ENCODE measurements at regions not wholly inside any gene's neighbourhood (a gene's known extent, or its start where the extent isn't known, plus 50 kb on each side); places are given as distances from the start of the nearest gene placed in this dataset.

GRCh38 chr11:129636926-129637325 is 178.7 kb upstream of the TMEM45B start:
- TF ChIP-seq EGR1 (IDR thresholded peaks at IDR 0.05) (no peak), NFIC (IDR thresholded peaks at IDR 0.05) (no peak), TEAD4 (IDR thresholded peaks at IDR 0.05) (no peak), CEBPB (IDR thresholded peaks at IDR 0.05) (no peak)

GRCh38 chr11:129637473-129637872 is 178.2 kb upstream of the TMEM45B start:
- no peak for TF ChIP-seq TCF12 (IDR thresholded peaks at IDR 0.05; ENCODE audit: low read depth)
- no peak for TF ChIP-seq NFIC (IDR thresholded peaks at IDR 0.05)
- no peak for TF ChIP-seq EP300 (IDR thresholded peaks at IDR 0.05; ENCODE audit: borderline replicate concordance)
- no peak for TF ChIP-seq USF1 (IDR thresholded peaks at IDR 0.05)
- TF ChIP-seq ZBTB7A (IDR thresholded peaks at IDR 0.05; ENCODE audit: low read depth): no peak
- no peak for TF ChIP-seq TEAD4 (IDR thresholded peaks at IDR 0.05)
- no peak for TF ChIP-seq RAD21 (IDR thresholded peaks at IDR 0.05; ENCODE audit: low read depth)
- TF ChIP-seq YY1 (IDR thresholded peaks at IDR 0.05; ENCODE audit: low read depth): no peak
- no peak for TF ChIP-seq FOXM1 (IDR thresholded peaks at IDR 0.05; ENCODE audit: borderline replicate concordance, low read depth)
- no peak for TF ChIP-seq CEBPB (IDR thresholded peaks at IDR 0.05)
- no peak for TF ChIP-seq MAX (IDR thresholded peaks at IDR 0.05)
- TF ChIP-seq REST (IDR thresholded peaks at IDR 0.05; ENCODE audit: low read depth): no peak
- TF ChIP-seq TAF1 (IDR thresholded peaks at IDR 0.05; ENCODE audit: low read depth): no peak
- no peak for TF ChIP-seq EGR1 (IDR thresholded peaks at IDR 0.05)
- TF ChIP-seq CREB1 (IDR thresholded peaks at IDR 0.05; ENCODE audit: low read depth): no peak

- TF ChIP-seq CREB1 (IDR thresholded peaks at IDR 0.05; ENCODE audit: low read depth) (no peak), MAX (IDR thresholded peaks at IDR 0.05) (no peak), EGR1 (IDR thresholded peaks at IDR 0.05) (no peak), NFIC (IDR thresholded peaks at IDR 0.05) (no peak), TEAD4 (IDR thresholded peaks at IDR 0.05) (no peak), ZBTB7A (IDR thresholded peaks at IDR 0.05; ENCODE audit: low read depth) (no peak), REST (IDR thresholded peaks at IDR 0.05; ENCODE audit: low read depth) (no peak)
Observed at GRCh38 chr11:129637983-129638776, 177.5 kb upstream of the TMEM45B start.

GRCh38 chr11:129639300-129639699 is 176.3 kb upstream of the TMEM45B start:
- TF ChIP-seq NFIC (IDR thresholded peaks at IDR 0.05) (no peak), CEBPB (IDR thresholded peaks at IDR 0.05) (no peak), TEAD4 (IDR thresholded peaks at IDR 0.05) (0 out of 2 replicates have a peak, but pooled peaks have one; percentile 10), EP300 (IDR thresholded peaks at IDR 0.05; ENCODE audit: borderline replicate concordance) (peak; percentile 27; the same call in 1 of the 2 replicates)

GRCh38 chr11:129640671-129641070 is 175.0 kb upstream of the TMEM45B start:
- TF ChIP-seq CEBPB (IDR thresholded peaks at IDR 0.05): no peak
- TF ChIP-seq REST (IDR thresholded peaks at IDR 0.05; ENCODE audit: low read depth): no peak
- TF ChIP-seq RAD21 (IDR thresholded peaks at IDR 0.05; ENCODE audit: low read depth): no peak
- no peak for TF ChIP-seq MAX (IDR thresholded peaks at IDR 0.05)
- TF ChIP-seq YY1 (IDR thresholded peaks at IDR 0.05; ENCODE audit: low read depth): no peak
- no peak for TF ChIP-seq TCF12 (IDR thresholded peaks at IDR 0.05; ENCODE audit: low read depth)
- no peak for TF ChIP-seq FOXM1 (IDR thresholded peaks at IDR 0.05; ENCODE audit: borderline replicate concordance, low read depth)
- no peak for TF ChIP-seq TEAD4 (IDR thresholded peaks at IDR 0.05)
- no peak for TF ChIP-seq ZBTB7A (IDR thresholded peaks at IDR 0.05; ENCODE audit: low read depth)
- no peak for TF ChIP-seq USF1 (IDR thresholded peaks at IDR 0.05)
- no peak for TF ChIP-seq EGR1 (IDR thresholded peaks at IDR 0.05)
- no peak for TF ChIP-seq CREB1 (IDR thresholded peaks at IDR 0.05; ENCODE audit: low read depth)
- no peak for TF ChIP-seq NFIC (IDR thresholded peaks at IDR 0.05)
- no peak for TF ChIP-seq TAF1 (IDR thresholded peaks at IDR 0.05; ENCODE audit: low read depth)
- no peak for TF ChIP-seq EP300 (IDR thresholded peaks at IDR 0.05; ENCODE audit: borderline replicate concordance)

Data from Ishikawa (cell line).